A549 (cell line): ENCODE measurements at regions not wholly inside any gene's neighbourhood (a gene's known extent, or its start where the extent isn't known, plus 50 kb on each side); places are given as distances from the start of the nearest gene placed in this dataset.

Experiments used
- ATAC-seq, 2 experiments: fragments of 200-7000 bp in 1 of 2; fragments of >200 bp in 1 of 2; cut with Nextera tagmentation in 1 of 2; cut with Tn5 transposase in 1 of 2; 3 replicates each; pipeline versions ENCODE4 v1.8.0 to v1.9.1; 2018 to 2020; ENCODE audit warnings: mild to moderate bottlenecking in 1 of 2, moderate library complexity in 1 of 2
- CTCF ChIA-PET: fragments of 300-600 bp; sonication (Branson Sonifier 250); formaldehyde crosslinking; extraction: SDS; loops from one replicate; lab custom pipeline; 2021; ENCODE audit warnings: antibody characterized with exemption, inconsistent platforms; lab: Yijun Ruan, JAX
- POLR2A ChIA-PET: fragments of 350-600 bp; formaldehyde crosslinking; extraction: SDS; loops from one replicate; lab custom pipeline; 2021; ENCODE audit warnings: antibody characterized with exemption, inconsistent platforms; lab: Yijun Ruan, JAX
- DNase-seq, 2 experiments: peaks; one replicate each; pipeline versions ENCODE4 v3.0.0 to v3.0.0-alpha.2; 2011 to 2016; ENCODE audit warnings: low read depth in 1 of 2, low spot score in 1 of 2
- FAIRE-seq: peaks from 2 replicates; lab custom pipeline; 2011; peaks lifted over from hg19 to GRCh38; lab: Jason Lieb, UNC
- H3K27ac ChIP-seq, 2 experiments: fragments of >200 bp; sonication (Bioruptor Twin); formaldehyde crosslinking; 3 replicates each; pipeline ENCODE4 v1.5.1; 2016 to 2017
- H3K4me1 ChIP-seq: fragments of >200 bp; sonication (Bioruptor Twin); formaldehyde crosslinking; 3 replicates; pipeline ENCODE4 v1.6.1; 2016
- H3K4me2 ChIP-seq: fragments of >200 bp; sonication (Bioruptor Twin); formaldehyde crosslinking; 3 replicates; pipeline ENCODE4 v1.6.1; 2016
- H3K4me3 ChIP-seq: fragments of >200 bp; sonication (Bioruptor Twin); formaldehyde crosslinking; 3 replicates; pipeline ENCODE4 v1.5.1; 2016
- H3K9me3 ChIP-seq: fragments of >200 bp; sonication (Bioruptor Twin); formaldehyde crosslinking; 3 replicates; pipeline ENCODE4 v1.6.1; 2016
- ATOH8 ChIP-seq: fragments of 250-450 bp; sonication (Bioruptor Pico); IDR thresholded peaks from 2 replicates; pipeline ENCODE4 v1.5.0; 2020; ENCODE audit warnings: low read depth, mild to moderate bottlenecking, moderate library complexity
- CBX2 ChIP-seq: fragments of 200-600 bp; sonication (generic); IDR thresholded peaks from 2 replicates; pipeline ENCODE4 v1.6.1; 2016; ENCODE audit warnings: low read depth, mild to moderate bottlenecking, borderline replicate concordance
- EHF ChIP-seq: fragments of 250-450 bp; sonication (Bioruptor Pico); IDR thresholded peaks from 2 replicates; pipeline ENCODE4 v1.5.0; 2020; ENCODE audit warnings: mild to moderate bottlenecking
- EP300 ChIP-seq, 2 experiments: fragments of >200 bp; sonication (Bioruptor Twin); formaldehyde crosslinking; IDR thresholded peaks; 2 replicates in 1 of 2; 3 replicates in 1 of 2; pipeline ENCODE4 v1.6.1; 2016 to 2017
- ESRRA ChIP-seq: fragments of 150-350 bp; IDR thresholded peaks from 2 replicates; pipeline ENCODE4 v1.6.1; 2014; ENCODE audit warnings: mild to moderate bottlenecking, low read length, borderline replicate concordance
- FOSB ChIP-seq: fragments of 250-450 bp; sonication (Bioruptor Pico); IDR thresholded peaks from 2 replicates; pipeline ENCODE4 v1.5.0; 2020; ENCODE audit warnings: mild to moderate bottlenecking, moderate library complexity
- FOSL2 ChIP-seq, 2 experiments: fragments of 450-650 bp in 1 of 2; fragments of >200 bp in 1 of 2; sonication (Bioruptor Twin) in 1 of 2; formaldehyde crosslinking; IDR thresholded peaks; 2 replicates each; pipeline versions ENCODE4 v1.5.0 to v1.6.1; 2016 to 2020; ENCODE audit warnings: mild to moderate bottlenecking in 1 of 2, moderate library complexity in 1 of 2
- HOXB13 ChIP-seq: fragments of 250-450 bp; sonication (Bioruptor Pico); IDR thresholded peaks from 2 replicates; pipeline ENCODE4 v1.5.0; 2020; ENCODE audit warnings: low read depth, mild to moderate bottlenecking, moderate library complexity
- JUNB ChIP-seq: fragments of >200 bp; sonication (Bioruptor Twin); formaldehyde crosslinking; IDR thresholded peaks from 2 replicates; pipeline ENCODE4 v1.6.1; 2016
- KDM1A ChIP-seq: fragments of 200-600 bp; sonication (generic); IDR thresholded peaks from 2 replicates; pipeline ENCODE4 v1.6.1; 2016; ENCODE audit warnings: low read depth, mild to moderate bottlenecking
- KDM5A ChIP-seq: fragments of 200-600 bp; sonication (generic); IDR thresholded peaks from 2 replicates; pipeline ENCODE4 v1.6.1; 2016; ENCODE audit warnings: antibody characterized with exemption, mild to moderate bottlenecking
- MAZ ChIP-seq: fragments of 150-350 bp; IDR thresholded peaks from 2 replicates; pipeline ENCODE4 v1.6.1; 2014; ENCODE audit warnings: antibody characterized with exemption, low read depth, low read length, borderline replicate concordance
- MYC ChIP-seq: IDR thresholded peaks from 2 replicates; pipeline ENCODE4 v1.6.1; 2012; ENCODE audit warnings: mild to moderate bottlenecking, inconsistent platforms, low read length, improper control_type of control experiment, borderline replicate concordance
- NFE2L2 ChIP-seq: fragments of 150-350 bp; conservative IDR thresholded peaks from 2 replicates; pipeline ENCODE4 v1.6.1; 2014; ENCODE audit warnings: low read length
- POLR2A ChIP-seq: IDR thresholded peaks from 2 replicates; pipeline ENCODE4 v1.6.1; 2012; ENCODE audit warnings: mild to moderate bottlenecking, low read length
- RARB ChIP-seq: fragments of 250-450 bp; sonication (Bioruptor Pico); IDR thresholded peaks from 2 replicates; pipeline ENCODE4 v1.8.0; 2021; ENCODE audit warnings: mild to moderate bottlenecking, moderate library complexity
- RCOR1 ChIP-seq: fragments of 150-350 bp; IDR thresholded peaks from 2 replicates; pipeline ENCODE4 v1.6.1; 2014; ENCODE audit warnings: antibody characterized with exemption, low read length, low read depth
- RFX5 ChIP-seq: fragments of 450-650 bp; IDR thresholded peaks from 2 replicates; pipeline ENCODE4 v1.7.1; 2014; ENCODE audit warnings: antibody characterized with exemption, mild to moderate bottlenecking, moderate library complexity
- SREBF2 ChIP-seq: fragments of 450-650 bp; IDR thresholded peaks from 2 replicates; pipeline ENCODE4 v1.6.1; 2014; ENCODE audit warnings: mild to moderate bottlenecking, moderate library complexity
- ZFP36 ChIP-seq: fragments of 450-650 bp; IDR thresholded peaks from 2 replicates; pipeline ENCODE4 v1.6.1; 2014; ENCODE audit warnings: borderline replicate concordance; ENCODE audit not compliant: partially characterized antibody
- WGBS: methylation state at CpG from one replicate; pipeline ENCODE4 v1.1.6; 2017; ENCODE audit errors: missing lambda C conversion rate; 5-methylcytosine and 5-hydroxymethylcytosine counted together
- TF ChIP-seq, protein P1 (sequence below): fragments of 150-350 bp; IDR thresholded peaks from 2 replicates; pipeline ENCODE4 v1.6.1; 2014; ENCODE audit warnings: low read depth, mild to moderate bottlenecking, low read length
- TF ChIP-seq, protein P2 (sequence below): fragments of 450-650 bp; IDR thresholded peaks from 2 replicates; pipeline ENCODE4 v1.6.1; 2014; ENCODE audit warnings: antibody characterized with exemption
- TF ChIP-seq, protein P3 (sequence below): fragments of >200 bp; sonication (Bioruptor Twin); formaldehyde crosslinking; IDR thresholded peaks from 2 replicates; pipeline ENCODE4 v1.6.1; 2016

DNA sequence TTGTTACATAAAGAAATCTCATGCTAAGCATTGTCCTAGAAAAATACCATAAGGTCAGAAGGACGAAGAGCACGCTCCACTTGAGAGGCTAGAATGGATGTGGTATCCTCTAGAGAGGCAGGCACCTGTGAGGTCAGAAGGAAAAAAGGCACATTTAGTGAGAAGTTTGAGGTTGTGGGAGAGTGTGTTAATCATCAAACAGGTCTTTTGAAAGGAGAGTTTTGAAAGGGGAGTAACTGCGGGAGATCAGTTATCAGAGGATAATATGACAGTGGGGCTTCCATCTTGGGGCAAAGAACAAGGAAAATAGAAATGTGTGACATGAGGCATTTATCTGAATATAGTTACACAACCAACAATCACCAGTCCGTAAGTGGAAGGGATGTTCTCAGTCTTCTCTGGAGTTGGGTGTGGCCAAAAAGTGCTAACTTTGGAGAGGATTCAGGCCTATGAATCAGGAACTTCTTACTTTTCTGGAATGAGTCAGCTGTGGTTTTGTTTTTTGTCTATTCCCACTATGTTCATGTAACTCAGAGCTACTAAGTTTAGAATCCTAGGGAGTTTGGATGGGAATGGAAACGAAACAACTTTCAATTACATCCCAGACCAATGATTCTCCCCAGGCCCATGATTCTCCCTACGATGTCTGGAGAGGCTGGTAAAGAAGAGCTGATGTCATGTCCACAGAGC lies 451.4 kb upstream of the ST6GAL2 start:
- H3K4me2 ChIP-seq = no peak overlapping the region
- no peak for DNase-seq
- TF ChIP-seq RARB (CRISPR knock-in tag) (no peak), HOXB13 (CRISPR knock-in tag) (no peak), EP300 (IDR thresholded peaks at IDR 0.05) (no peak), FOSL2 (IDR thresholded peaks at IDR 0.05) (no peak), FOSL2 (CRISPR knock-in tag; IDR thresholded peaks at IDR 0.05) (no peak), CBX2 (no peak), FOSB (CRISPR knock-in tag) (no peak), ZFP36 (no peak), KDM1A (no peak), SREBF2 (no peak), POLR2A (no peak)
- TF ChIP-seq, protein P1, sequence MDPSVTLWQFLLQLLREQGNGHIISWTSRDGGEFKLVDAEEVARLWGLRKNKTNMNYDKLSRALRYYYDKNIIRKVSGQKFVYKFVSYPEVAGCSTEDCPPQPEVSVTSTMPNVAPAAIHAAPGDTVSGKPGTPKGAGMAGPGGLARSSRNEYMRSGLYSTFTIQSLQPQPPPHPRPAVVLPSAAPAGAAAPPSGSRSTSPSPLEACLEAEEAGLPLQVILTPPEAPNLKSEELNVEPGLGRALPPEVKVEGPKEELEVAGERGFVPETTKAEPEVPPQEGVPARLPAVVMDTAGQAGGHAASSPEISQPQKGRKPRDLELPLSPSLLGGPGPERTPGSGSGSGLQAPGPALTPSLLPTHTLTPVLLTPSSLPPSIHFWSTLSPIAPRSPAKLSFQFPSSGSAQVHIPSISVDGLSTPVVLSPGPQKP = no peak
- H3K27ac ChIP-seq = no peak overlapping the region
- peaks cover 1% of the 10 kb centered on the region; the same call in 2 of the 3 replicates for H3K9me3 ChIP-seq
- 52% methylated on average over 6 of the region's 6 CpGs for WGBS
- no peak overlapping the region for H3K4me3 ChIP-seq
- ChIA-PET POLR2A (no interaction called here), CTCF (interaction anchor here (1.6 kb wide), 1 partner anchor 9 kb away, joined by 5 read pairs; no protein-coding TSS in a partner anchor)
- no peak for ATAC-seq
- no peak for FAIRE-seq
- H3K4me1 ChIP-seq = no peaks in the 10 kb centered on the region

DNA sequence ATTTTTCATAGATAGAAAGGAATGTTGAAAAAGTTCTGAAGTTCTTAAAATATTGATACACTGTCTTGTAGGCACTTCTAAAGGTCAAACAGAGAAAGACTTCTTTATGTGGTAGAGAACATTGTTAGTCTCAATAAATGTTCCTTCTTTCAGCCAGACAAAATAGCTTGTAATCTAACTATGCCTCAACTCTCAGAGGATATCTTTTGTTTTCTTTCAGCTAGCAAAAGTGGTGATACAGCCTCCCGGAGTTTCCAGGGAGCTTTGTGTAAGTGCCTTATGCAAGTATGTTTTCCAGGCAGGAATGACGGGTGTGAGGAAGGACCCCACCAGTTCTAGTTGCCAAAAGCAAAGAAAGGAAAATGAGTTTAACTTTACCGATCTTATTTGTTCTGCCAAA lies 452.1 kb upstream of the ST6GAL2 start:
- H3K4me3 ChIP-seq = no peak overlapping the region
- ChIA-PET CTCF (interaction anchor here (1.6 kb wide), 1 partner anchor 10 kb away, joined by 5 read pairs; no protein-coding TSS in a partner anchor), POLR2A (no interaction called here)
- 81% methylated on average over 3 of the region's 3 CpGs for WGBS
- TF ChIP-seq RCOR1 = no peak
- TF ChIP-seq MYC = no peak
- no peak for TF ChIP-seq EP300 (IDR thresholded peaks at IDR 0.05)
- TF ChIP-seq KDM1A = no peak
- TF ChIP-seq RFX5 = no peak
- FAIRE-seq (no peak), DNase-seq (no peak), ATAC-seq (no peak)
- peaks cover 3% of the 10 kb centered on the region; the same call in 2 of the 3 replicates for H3K9me3 ChIP-seq
- H3K27ac ChIP-seq = no peak overlapping the region
- H3K4me1 ChIP-seq = no peaks in the 10 kb centered on the region
- H3K4me2 ChIP-seq = no peak overlapping the region

- FAIRE-seq (no peak), ATAC-seq (no peak), DNase-seq (no peak)
- no peaks in the 10 kb centered on the region for H3K4me1 ChIP-seq
- POLR2A ChIA-PET = no interaction called here
- no peak for TF ChIP-seq RARB (CRISPR knock-in tag)
- TF ChIP-seq MAZ = no peak
- no peak for TF ChIP-seq ATOH8
- TF ChIP-seq, protein P2, sequence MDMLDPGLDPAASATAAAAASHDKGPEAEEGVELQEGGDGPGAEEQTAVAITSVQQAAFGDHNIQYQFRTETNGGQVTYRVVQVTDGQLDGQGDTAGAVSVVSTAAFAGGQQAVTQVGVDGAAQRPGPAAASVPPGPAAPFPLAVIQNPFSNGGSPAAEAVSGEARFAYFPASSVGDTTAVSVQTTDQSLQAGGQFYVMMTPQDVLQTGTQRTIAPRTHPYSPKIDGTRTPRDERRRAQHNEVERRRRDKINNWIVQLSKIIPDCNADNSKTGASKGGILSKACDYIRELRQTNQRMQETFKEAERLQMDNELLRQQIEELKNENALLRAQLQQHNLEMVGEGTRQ = no peak
- TF ChIP-seq, protein P3, sequence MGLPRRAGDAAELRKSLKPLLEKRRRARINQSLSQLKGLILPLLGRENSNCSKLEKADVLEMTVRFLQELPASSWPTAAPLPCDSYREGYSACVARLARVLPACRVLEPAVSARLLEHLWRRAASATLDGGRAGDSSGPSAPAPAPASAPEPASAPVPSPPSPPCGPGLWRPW = no peak
- no peak for TF ChIP-seq EHF
- TF ChIP-seq KDM5A = no peak
- TF ChIP-seq NFE2L2 = no peak
- no peak for TF ChIP-seq JUNB
- no peak for TF ChIP-seq ESRRA
- no peak for TF ChIP-seq SREBF2
- TF ChIP-seq, all 56 proteins: peak for 0
- no peak overlapping the region for H3K27ac ChIP-seq
- CTCF ChIA-PET = interaction anchor here (1.6 kb wide), 1 partner anchor 10 kb away, joined by 5 read pairs; no protein-coding TSS in a partner anchor
- H3K4me3 ChIP-seq = no peak overlapping the region
- 52% methylated on average over 6 of the region's 6 CpGs for WGBS
- H3K4me2 ChIP-seq = no peak overlapping the region
- peaks cover 3% of the 10 kb centered on the region; the same call in 2 of the 3 replicates for H3K9me3 ChIP-seq
Observed at GRCh38 chr2:107338571-107338970, 452.6 kb upstream of the ST6GAL2 start.
